ENCODE measurements at regions not wholly inside any gene's neighbourhood (a gene's known extent, or its start where the extent isn't known, plus 50 kb on each side); places are given as distances from the start of the nearest gene placed in this dataset.
A peak's percentile ranks its signal among the peaks of the same experiment; 100 is the strongest.

DNA sequence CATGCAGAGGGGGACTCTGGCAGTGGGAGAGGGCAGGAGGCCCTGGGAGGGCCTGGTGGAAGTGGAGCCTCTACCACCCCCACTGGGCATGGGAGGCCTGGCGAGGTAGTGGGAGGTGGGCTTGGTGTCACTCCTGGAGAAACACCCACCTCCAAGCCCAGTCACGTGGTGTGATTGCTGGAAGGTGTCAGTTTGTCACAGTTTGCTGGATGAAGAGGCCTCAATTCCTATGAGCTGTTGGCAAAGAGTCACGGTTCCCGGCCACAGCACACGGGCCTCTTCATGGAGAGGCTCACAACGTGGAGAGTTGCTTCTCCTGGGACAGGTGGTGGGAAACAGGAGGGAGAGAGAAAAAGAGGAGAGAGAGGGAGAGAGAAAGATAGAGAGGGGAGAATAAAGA is 684.1 kb upstream of the ARGLU1 start:
- DNase-seq (ENCODE audit: low spot score): no peak

DNA sequence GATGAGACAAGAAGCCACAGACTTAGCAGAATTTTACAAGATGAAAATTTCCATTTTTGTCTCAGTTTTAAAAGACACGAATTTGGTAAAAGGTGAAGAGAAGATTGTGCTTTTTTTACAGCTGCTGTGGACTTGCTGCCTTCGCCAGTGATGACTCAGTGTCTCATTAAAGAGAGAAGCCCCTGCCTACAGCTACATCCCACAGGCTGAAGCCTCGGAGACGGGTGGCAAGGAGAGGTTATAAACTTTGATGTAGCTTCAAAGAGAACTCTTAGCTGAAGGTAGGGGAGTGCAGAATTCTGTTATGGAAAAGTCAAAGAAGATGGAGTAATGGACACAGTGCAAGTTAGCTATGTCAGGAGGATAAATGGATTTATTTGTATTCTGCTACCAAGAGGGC is 683.4 kb upstream of the ARGLU1 start:
- DNase-seq (ENCODE audit: low spot score): no peak

DNA sequence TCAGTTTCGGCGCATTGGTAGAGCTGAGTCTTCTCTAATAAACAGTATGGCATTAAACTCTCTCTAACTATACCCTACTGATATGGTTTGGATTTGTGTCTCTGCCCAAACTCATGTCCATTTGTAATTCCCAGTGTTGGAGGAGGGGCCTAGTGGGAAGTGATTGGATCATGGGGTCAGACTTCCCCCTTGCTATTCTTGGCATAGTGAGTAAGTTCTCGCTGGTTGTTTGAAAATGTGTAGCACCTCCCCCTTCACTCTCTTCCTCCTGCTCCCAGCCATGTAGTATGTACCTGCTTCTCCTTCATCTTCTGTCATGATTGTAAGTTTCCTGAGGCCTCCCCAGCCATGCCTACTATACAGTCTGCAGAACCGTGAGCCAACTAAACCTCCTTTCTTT is 682.7 kb upstream of the ARGLU1 start:
- no peak for DNase-seq (ENCODE audit: low spot score)

DNA sequence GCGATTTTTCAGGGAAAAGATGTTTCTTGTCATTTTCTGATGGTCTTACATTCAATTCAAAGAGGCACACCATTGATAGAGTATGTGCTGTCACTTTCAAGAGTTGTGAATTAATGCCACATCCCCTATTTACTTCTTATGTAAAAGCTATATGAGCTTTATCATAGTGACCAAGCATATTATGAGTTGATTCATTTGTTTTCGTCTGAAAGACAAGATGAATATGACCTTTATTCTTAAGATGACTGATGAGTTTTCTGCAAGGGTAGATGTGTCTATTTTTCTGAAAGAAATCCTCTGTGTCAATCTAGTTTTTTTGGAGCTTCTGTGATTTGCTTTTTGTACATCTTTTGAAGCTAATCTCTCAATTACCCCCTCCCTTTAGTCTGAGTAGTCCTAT is 676.3 kb upstream of the ARGLU1 start:
- DNase-seq (ENCODE audit: low spot score): no peak

DNA sequence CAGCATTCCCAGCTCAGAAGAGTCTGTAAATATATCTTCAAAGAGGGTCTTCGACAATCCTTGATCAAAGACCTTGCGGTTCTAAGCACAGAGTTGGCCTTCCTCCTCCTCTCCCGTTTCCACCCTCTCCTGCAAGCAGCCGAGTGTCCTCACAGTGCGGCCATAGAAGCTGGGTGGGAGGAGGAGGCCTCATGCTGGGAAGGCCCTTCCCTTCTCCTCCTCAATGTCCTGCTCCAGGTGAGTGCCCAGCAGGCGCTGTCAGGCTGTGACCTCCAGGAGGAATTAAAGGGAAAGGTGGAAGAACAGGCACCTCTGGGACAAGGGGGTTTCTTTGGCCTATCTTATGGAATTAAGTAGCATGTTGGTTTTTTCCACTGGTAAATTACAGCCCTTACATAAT is 674.2 kb upstream of the ARGLU1 start:
- DNase-seq (ENCODE audit: low spot score): no peak

DNA sequence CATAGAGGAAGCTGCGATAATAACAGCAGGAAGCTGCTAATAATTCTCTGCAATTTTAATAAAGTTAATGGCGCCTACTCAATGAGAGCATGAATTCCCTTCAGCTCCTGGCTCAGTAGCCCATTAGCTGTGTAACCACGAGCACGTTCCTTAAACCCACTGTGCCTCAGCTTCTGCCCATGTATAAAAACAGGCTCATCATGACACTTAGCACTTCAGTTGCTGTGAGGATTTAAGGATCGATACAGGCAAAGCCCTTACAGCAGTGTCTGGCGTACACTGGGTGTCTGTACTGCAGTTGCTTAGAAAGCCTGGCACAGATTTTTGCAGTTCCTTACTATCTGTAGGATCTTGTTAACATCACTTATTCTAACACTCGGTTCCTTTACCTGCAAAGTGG is 673.4 kb upstream of the ARGLU1 start:
- no peak for DNase-seq (ENCODE audit: low spot score)

DNA sequence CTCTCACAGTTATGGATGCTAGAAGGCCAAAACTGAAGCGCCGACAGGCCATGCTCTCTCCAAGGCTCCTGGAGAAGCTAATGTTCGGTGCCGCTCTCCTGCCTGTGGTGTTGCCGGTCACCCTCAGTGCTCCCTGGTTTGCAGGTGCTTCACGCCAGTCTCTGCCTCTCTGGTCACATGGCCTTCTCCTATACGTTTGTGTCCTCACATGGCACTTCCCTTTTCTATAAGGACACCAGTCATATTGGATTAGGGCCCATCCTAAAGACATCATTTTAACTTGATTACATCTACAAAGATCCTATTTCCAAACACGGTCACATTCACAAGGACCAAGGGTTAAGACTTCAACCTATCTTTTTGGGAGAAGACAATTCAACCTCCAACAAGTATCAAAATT is 671.3 kb upstream of the ARGLU1 start:
- no peak for DNase-seq (ENCODE audit: low spot score)

DNA sequence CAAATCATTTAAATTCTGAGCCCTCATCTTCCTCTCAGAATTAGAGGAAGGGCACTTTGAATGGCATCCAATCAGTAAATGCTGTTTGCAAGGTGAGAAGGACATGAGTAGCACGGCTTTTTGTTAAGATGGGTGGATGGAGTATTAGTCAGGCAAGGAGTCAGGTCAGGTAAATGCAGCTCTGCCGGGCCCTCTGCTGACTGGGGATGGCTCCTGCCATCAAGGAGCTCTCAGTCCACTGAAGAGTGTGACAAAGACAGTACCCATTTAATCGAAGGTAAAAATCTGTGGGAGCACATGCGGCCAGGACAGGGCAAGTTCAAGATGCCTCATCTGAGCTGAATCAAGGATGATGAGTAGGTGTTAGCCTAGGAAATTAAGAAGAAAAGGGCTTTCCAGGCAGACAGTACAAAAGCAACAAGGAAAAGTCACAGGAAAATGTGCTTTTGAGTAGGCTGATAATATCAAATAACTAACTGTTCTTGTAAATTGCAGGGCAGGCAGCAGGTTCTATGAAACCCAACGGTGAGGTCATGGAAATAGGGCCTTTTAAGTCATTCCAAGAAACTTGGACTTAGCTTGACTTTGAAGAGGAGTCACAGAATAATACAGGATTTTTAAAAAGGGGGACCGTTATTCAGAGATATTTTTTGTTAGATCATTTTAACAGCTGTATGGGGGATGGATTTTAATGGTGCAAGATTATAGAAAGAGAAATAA is 670.5 kb upstream of the ARGLU1 start:
- DNase-seq (ENCODE audit: low spot score): no peak

DNA sequence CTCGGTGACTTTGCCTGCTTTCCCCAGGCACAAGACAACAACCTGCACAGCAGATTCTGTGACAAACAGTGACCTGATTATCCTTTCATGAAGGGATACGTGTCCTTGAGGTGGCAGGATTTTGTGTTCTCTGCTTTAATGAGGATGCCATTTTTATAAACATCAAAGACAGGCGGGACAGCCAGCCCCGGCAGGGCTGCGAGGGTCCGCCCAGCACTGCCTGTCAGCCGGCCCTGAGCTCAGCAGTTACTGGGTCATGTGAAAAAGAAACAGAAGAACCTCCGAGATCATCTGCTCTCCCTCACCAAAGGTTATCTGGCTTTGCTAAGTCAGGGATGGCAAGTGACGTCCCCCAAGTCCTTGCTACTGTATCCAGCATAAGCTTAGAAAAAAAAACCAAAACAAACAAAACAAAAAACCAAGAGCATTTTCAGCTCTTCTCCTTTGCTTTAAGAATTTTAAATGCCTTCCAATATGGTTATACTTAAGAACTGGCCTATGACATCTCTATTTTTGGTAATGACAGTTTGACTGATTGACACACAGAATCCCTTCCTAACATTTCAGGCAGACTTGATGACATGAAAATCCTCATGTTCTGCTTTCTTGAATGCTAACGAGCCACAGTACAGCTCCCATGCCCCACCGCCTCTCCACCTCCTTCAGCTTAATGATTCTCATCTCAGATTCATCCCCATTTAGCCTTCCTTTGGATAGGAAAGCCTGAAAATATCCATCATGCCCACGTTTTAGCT is 666.6 kb upstream of the ARGLU1 start:
- DNase-seq (ENCODE audit: low spot score): no peak

DNA sequence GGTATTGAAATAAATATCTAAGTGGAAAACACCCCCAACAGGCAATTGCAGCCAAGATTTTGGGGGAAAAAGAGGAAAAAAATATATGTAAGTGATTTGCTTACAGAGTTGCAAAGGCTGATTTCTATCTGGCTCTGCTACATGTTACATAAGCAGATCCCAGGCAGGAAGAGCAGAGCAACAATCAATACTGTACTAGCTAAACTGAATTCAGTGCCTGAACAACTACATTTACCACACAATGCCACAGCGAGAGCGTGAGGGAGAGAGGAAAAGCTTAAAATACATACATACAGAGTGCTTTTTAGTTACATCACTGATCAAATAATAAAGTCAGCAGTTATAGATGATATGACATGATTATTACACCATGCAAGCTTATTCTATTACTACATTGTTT is 665.6 kb upstream of the ARGLU1 start:
- no peak for DNase-seq (ENCODE audit: low spot score)

DNA sequence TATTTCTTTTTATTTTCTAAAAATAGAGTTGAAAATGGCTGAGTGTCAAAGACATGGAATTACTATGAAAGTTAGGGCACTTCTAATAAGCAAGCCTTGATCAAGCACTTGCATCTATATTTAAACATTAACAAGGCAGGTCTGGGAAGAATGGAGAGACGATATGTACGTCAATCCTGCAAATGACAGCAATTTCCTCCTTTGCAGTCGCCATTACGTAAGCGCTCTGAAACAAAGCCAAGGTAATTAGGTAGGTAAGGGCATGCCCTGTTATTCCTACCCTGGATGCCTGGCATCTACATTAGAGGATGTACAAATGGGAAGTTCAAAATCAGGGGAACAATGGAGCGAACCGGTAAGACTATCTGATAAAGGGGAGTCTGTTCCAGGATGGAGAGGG is 664.0 kb upstream of the ARGLU1 start:
- no peak for DNase-seq (ENCODE audit: low spot score)

DNA sequence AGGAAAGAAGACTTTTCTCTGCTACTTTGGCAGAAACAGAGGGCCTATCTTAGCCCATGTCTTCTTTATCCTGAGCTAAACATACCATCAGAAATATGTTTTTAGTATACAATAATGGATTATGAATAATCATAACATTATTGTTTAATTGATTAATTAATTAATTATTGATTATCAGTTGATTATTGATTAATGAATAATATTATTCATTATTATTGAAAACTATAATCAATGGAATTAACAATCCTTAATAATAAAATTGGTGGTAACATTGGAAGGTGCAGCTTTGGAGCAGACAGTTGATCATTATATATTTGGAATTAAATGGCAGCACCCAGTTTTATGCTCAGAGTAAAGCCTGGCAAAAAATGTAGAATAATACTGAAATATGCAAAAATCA is 655.9 kb upstream of the ARGLU1 start:
- DNase-seq (ENCODE audit: low spot score): no peak

DNA sequence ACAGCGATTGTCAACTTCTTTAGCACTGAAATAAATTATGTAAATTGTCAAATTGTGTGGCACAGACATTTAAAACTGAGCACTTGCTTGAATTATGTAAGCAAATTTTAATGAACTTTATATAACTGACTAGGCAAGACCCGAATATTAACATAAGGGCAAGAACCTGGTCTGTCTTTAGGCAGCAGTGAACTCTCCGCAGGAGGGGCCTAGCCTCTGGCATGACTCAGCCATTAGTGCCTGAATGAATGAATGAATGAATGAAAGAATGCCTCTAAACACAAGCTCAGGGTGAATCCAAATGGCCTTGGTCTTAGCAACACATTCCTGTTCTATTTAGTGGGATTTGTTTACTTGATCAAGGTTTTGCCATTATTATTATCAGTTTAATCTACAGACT is 654.7 kb upstream of the ARGLU1 start:
- no peak for DNase-seq (ENCODE audit: low spot score)

DNA sequence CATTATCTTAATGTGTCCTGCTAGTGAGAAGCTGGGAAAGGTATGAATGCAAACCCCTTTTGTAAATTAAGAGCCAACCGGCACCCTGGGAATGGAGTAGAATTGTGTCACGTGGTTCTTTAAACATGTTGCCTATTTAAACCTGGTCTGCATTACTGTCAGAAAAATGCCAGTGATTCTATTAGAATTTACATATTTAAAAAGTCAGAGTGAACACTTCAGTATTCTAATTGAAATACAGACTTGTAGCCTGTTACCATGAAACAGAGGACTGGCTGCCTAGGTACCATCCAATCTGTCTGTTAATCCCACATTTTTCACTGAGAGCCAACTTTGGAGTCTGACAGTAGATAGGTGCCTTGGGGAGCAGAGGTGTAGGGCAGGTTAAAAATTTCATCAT is 652.3 kb upstream of the ARGLU1 start:
- no peak for DNase-seq (ENCODE audit: low spot score)

DNA sequence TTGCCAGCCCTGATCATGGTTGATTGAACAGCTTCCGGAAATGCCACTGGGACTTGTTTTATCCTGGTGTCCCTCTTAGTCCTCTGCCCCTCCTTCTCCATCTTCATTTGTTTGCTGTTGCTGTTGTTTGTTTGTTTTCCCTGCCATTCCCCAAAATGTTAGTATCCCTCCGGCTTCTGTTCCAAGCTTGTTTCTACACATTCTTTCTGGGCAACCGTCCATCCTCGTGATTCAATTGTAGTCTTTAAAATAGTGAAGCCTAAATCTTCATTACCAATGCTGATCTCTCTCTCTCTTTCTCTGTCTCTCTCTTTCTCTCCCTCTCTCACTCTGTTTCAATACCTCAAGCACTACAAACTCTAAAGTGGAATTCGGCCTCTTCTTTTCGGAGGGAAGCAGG is 649.3 kb upstream of the ARGLU1 start:
- DNase-seq (ENCODE audit: low spot score): no peak

DNA sequence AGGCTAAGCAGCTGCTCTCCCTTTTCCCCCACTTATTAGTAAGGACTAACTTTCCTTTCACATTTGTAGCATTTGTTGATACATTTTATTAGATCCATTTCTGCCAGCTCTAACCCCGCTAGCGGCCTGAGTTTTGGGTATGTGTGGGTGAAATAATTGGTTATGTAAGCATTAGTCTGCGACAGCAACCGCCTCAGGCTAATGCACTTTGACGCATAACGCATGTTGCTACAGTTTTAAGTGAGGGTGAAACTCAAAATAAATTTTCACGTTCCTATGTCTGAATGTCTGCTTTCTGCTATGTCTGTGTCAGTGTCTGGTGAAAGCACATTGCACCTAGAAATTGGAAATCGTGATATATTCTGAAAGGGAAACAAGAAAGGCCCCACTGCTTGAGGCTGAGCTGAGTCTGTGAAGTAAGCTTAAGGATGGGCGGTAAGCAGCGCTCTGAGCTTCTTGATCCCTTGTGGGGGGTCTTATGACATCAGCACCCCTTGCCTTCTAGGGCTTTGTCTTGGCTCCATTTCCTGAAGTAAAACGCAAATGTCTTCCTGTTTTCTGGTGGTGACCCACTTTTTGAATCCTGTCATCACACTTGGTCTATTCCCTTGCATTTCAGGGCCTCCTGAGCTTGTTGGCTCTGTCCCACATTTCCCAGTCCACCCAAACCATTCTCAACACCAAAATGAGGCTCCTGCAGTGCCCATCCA is 648.3 kb upstream of the ARGLU1 start:
- DNase-seq (ENCODE audit: low spot score): no peak

DNA sequence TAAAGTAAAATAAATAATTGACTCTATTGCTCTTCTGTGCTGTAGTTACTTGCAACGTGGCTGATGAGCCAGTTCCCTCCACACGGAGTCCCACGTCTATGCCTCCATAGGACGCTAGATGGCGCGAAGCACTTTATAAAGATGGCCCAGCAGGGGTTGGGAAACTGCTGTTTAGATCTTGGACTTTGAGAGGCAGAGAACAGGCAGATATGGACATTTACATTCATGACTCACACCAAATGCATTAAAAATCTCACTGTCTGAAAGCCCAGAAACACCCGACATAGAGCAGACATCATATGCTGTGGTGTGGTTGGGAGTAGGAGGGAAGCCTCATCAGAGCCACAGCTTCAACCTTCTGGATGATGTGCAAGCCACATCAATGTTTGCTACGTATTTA is 643.1 kb upstream of the ARGLU1 start:
- peak; percentile 18 for DNase-seq (ENCODE audit: low spot score)

DNA sequence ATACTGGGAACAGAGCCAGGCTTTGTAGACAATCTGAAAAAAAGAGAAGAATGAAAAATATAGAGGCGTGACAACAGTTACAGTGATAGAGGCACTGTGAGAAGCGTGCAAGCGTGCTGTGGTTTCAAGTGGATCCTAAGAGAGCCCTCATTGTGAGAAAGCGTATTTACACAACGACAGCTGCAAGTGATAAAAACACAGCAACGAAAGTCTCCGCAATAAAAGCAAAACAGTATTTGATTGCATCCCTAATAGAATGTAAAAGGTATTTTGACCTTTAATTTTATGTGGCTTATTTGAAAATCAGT is 642.7 kb upstream of the ARGLU1 start:
- DNase-seq (ENCODE audit: low spot score): no peak

DNA sequence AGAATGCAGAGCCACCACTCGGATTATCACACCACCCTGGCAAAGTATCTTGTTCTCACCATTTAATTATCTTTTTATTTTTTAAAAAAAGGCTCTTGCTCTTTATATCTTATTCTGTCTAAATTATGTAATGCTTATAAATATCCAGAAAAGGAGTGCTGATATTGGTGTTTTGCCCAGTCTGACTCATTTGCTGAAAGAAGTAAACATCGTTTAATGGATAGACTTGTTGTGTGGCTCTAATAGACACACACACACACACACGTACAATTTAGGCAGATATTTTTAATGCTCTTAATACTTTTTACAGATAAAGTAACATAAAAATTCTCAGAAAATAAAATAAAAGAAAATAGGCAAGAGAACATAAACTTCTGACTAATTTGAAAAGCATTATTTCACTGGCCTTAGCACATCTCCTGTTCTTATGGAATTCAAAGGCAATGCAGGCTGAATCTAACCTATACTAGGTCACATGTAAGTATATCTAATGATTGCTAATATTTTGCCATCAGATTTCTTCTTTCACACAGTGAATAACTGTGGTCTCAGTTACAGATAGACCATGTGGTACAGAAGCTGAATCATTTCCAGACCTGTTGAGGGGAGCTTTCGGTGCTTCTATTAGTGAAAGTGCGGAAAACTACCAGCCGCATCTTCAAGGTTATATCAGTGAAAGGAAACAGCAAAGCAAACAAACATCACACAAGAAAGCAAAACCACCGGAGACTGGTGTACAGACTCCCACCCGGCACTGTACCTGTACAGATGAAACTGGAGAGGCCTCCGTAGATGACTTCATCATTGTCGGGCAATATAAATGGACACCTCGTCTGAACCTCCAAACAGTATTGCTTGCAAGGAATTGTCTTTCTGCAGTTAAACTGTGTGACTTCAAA is 642.1 kb upstream of the ARGLU1 start:
- no peak for DNase-seq (ENCODE audit: low spot score)

DNA sequence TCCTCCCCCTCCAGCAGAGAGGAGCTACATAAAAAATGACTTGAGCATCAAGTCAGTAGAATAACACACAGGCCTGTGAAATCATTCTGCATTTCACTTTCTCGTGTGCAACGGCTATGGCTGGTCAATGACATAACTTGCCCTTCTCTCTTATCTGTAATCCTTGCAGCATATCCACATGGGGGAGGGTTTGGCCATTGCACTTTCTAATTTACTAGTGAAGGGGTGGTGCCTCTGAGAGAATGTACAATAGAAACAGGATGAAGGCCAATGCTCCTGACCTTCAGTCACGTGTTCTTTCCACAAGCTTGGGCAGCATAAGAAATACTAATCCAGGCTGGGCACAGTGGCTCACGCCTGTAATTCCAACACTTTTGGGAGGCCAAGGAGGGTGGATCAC is 641.0 kb upstream of the ARGLU1 start:
- DNase-seq (ENCODE audit: low spot score): no peak

DNA sequence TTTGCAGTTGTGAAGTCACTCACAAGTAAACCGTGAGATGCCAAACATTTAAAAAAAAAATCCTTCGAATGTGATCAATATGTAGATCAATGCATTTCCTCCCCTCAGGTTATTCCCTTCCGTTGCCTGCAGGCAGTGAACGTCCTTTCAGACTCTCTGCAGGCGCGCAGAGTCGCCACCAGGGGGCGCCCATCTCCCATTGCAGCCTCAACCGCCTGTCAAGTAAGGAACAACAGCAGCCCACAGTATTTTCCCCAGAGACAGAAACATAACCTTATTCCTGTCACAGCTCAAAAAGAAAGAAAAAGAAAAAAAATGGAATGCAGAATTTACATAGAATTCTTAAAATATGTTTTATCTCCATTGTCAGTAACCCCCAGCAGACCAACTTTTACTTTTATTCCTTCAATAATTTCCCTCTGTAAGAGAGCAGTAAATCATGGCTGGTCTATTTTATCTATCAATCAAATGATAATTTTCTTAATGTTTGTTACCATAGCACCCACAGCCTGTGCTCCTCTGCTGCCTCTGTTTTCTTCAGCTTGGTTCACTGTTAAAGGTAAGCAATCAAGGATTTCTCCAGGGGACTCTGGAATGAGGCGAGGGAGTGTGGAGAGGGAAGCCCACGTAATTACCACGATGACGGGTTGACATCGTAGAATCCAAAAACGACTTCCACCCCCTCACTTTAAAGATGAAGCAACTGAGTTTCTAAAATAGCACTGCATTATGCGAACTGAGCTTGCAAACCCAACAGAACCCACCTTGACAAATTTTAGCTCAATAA is 637.6 kb upstream of the ARGLU1 start:
- DNase-seq (ENCODE audit: low spot score): peak; percentile 34
